Natural killer cell treated with Interleukin-12 subunit alpha and Interleukin-12 subunit beta and Interleukin-15 and Interleukin-18, amount 100 ng/mL, for 72 hours (primary cell): ENCODE measurements at regions not wholly inside any gene's neighbourhood (a gene's known extent, or its start where the extent isn't known, plus 50 kb on each side); places are given as distances from the start of the nearest gene placed in this dataset.

ENCODE experiments used
- ATAC-seq, 2 donors: fragments of 150-1000 bp; cut with Tn5 transposase in 1 of 2; sonication (Bioruptor Pico), chemical (Tn5 transposase) in 1 of 2; 2 replicates each; pipeline ENCODE4 v1.10.0; 2021
- DNase-seq: peaks from one replicate; pipeline ENCODE4 v3.0.0; 2022; ENCODE audit warnings: low spot score
- H3K27ac Mint-ChIP-seq, 2 donors: 1 replicate in 1 of 2; 2 replicates in 1 of 2; pipeline ENCODE4 v1.8.0; 2022; ENCODE audit warnings: mixed read lengths in 2 of 2, mild to moderate bottlenecking in 1 of 2, moderate library complexity in 1 of 2
- H3K27me3 Mint-ChIP-seq, 2 donors: 1 replicate in 1 of 2; 2 replicates in 1 of 2; pipeline ENCODE4 v1.8.0; 2022; ENCODE audit warnings: mixed read lengths in 2 of 2
- H3K36me3 Mint-ChIP-seq: one replicate; pipeline ENCODE4 v1.8.0; 2022; ENCODE audit warnings: mixed read lengths
- H3K4me1 Mint-ChIP-seq, 2 donors: 1 replicate in 1 of 2; 2 replicates in 1 of 2; pipeline ENCODE4 v1.8.0; 2022; ENCODE audit warnings: low read depth in 2 of 2, mixed read lengths in 2 of 2, mild to moderate bottlenecking in 1 of 2
- H3K4me3 Mint-ChIP-seq: one replicate; pipeline ENCODE4 v1.8.0; 2022; ENCODE audit warnings: mixed read lengths
- H3K9me3 Mint-ChIP-seq: 2 replicates; pipeline ENCODE4 v1.8.0; 2022; ENCODE audit warnings: mixed read lengths

DNA sequence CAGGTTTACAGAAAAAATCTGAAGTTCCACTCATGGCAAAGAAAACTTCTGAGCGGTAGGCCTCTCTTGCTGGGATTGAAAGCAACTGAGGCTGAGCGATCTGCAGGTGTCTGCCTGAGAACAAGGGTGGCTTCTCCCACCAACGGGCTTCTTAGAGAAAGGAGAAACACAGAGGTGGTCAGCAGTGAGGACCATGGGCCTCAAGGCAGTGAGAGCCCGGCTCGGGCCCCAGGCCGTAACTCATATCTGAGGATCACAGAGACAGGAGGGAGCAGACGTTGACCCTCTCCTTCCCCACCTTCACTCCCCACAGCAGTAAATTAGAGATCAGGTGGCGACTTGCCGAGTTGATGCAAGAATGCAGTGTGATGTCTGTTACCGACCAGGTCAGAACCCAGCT is 50.9 kb upstream of the RTL6 start:
- DNase-seq, result no peak
- peaks cover 0 to 10% of the 10 kb centered on the region in 2 donors for H3K27me3 Mint-ChIP-seq
- H3K27ac Mint-ChIP-seq, result no peak overlapping the region
- peaks cover 0 to 7% of the 10 kb centered on the region in 2 donors for H3K4me1 Mint-ChIP-seq
- no peak for ATAC-seq
- no peaks in the 10 kb centered on the region for H3K36me3 Mint-ChIP-seq
- H3K9me3 Mint-ChIP-seq, result no peaks in the 10 kb centered on the region
- no peak overlapping the region for H3K4me3 Mint-ChIP-seq
